GM18526 (cell line): ENCODE measurements at regions not wholly inside any gene's neighbourhood (a gene's known extent, or its start where the extent isn't known, plus 50 kb on each side); places are given as distances from the start of the nearest gene placed in this dataset.

Experiments
- POLR2A ChIP-seq: IDR thresholded peaks from 3 replicates; pipeline ENCODE4 v1.6.1; 2011; ENCODE audit not compliant: insufficient read length; ENCODE audit errors: extremely low read depth

GRCh38 chr10:78331391-78331922 is 297.8 kb downstream of the RPS24 start:
- TF ChIP-seq POLR2A, result no peak

GRCh38 chr10:78332012-78332411 is 298.3 kb downstream of the RPS24 start:
- TF ChIP-seq POLR2A, result no peak

- TF ChIP-seq POLR2A, result no peak
These were observed 299.0 kb downstream of the RPS24 start for GRCh38 chr10:78332657-78333056.

- TF ChIP-seq POLR2A, result no peak
These were observed 299.9 kb downstream of the RPS24 start for GRCh38 chr10:78333362-78334143.

GRCh38 chr10:78335371-78335690 is 301.7 kb downstream of the RPS24 start:
- TF ChIP-seq POLR2A, result no peak

- no peak for TF ChIP-seq POLR2A
These were observed 302.2 kb downstream of the RPS24 start for GRCh38 chr10:78335691-78336401.

- no peak for TF ChIP-seq POLR2A
These were observed 302.7 kb downstream of the RPS24 start for GRCh38 chr10:78336402-78336791.

GRCh38 chr10:78337016-78337415 is 303.4 kb downstream of the RPS24 start:
- TF ChIP-seq POLR2A, result no peak

- TF ChIP-seq POLR2A, result no peak
These were observed 304.2 kb downstream of the RPS24 start for GRCh38 chr10:78337646-78338391.

GRCh38 chr10:78338717-78339116 is 305.1 kb downstream of the RPS24 start:
- no peak for TF ChIP-seq POLR2A

- no peak for TF ChIP-seq POLR2A
These were observed 305.6 kb downstream of the RPS24 start for GRCh38 chr10:78339251-78339650.

- no peak for TF ChIP-seq POLR2A
These were observed 308.4 kb downstream of the RPS24 start for GRCh38 chr10:78341953-78342614.

- TF ChIP-seq POLR2A, result no peak
These were observed 309.4 kb downstream of the RPS24 start for GRCh38 chr10:78342827-78343653.

GRCh38 chr10:78346721-78347120 is 313.1 kb downstream of the RPS24 start:
- TF ChIP-seq POLR2A, result no peak
